Right lobe of liver (tissue), 6 donors: ENCODE measurements at regions not wholly inside any gene's neighbourhood (a gene's known extent, or its start where the extent isn't known, plus 50 kb on each side); places are given as distances from the start of the nearest gene placed in this dataset.

Experiments used
- ATAC-seq, 4 donors: fragments of 200-7000 bp; cut with Tn5 transposase; one replicate each; pipeline ENCODE4 v1.9.1; 2020; ENCODE audit warnings: mild to moderate bottlenecking in 4 of 4, moderate library complexity in 4 of 4
- DNase-seq, 3 donors: peaks; one replicate each; pipeline ENCODE4 v3.0.0-alpha.2; 2020
- H3K27ac ChIP-seq, 3 donors: fragments of 200-600 bp; one replicate each; pipeline ENCODE4 v1.8.0; 2022
- H3K27me3 ChIP-seq, 2 donors: fragments of 200-600 bp; one replicate each; pipeline ENCODE4 v1.8.0; 2022
- H3K36me3 ChIP-seq, 4 donors: fragments of 200-600 bp; sonication (generic) in 1 of 4; one replicate each; pipeline versions ENCODE4 v1.5.1 to v1.8.0; 2017 to 2022; ENCODE audit warnings: control low read depth in 1 of 4
- H3K4me1 ChIP-seq, 4 donors: fragments of 200-600 bp; sonication (generic) in 1 of 4; one replicate each; pipeline versions ENCODE4 v1.5.1 to v1.8.0; 2017 to 2022; ENCODE audit warnings: control low read depth in 1 of 4
- H3K4me3 ChIP-seq, 3 donors: fragments of 200-600 bp; one replicate each; pipeline ENCODE4 v1.8.0; 2022
- H3K9me3 ChIP-seq, 4 donors: fragments of 200-600 bp; sonication (generic) in 1 of 4; one replicate each; pipeline versions ENCODE4 v1.5.1 to v1.8.0; 2017 to 2022; ENCODE audit warnings: control low read depth in 1 of 4
- CTCF ChIP-seq, 4 donors: fragments of 200-600 bp in 3 of 4; fragments of 450-650 bp in 1 of 4; IDR thresholded peaks; one replicate each; pipeline versions ENCODE4 v1.5.1 to v1.8.0; 2016 to 2022; ENCODE audit warnings: antibody characterized with exemption in 4 of 4, mild to moderate bottlenecking in 2 of 4
- POLR2A ChIP-seq: fragments of 450-650 bp; IDR thresholded peaks from one replicate; pipeline ENCODE4 v1.6.1; 2017; ENCODE audit warnings: antibody characterized with exemption, mild to moderate bottlenecking
- WGBS: methylation state at CpG from one replicate; pipeline ENCODE4 v1.1.6; 2018; ENCODE audit warnings: low coverage, low lambda C conversion rate; ENCODE audit not compliant: insufficient coverage; ENCODE audit errors: missing lambda C conversion rate; 5-methylcytosine and 5-hydroxymethylcytosine counted together
- intact Hi-C, 2 donors: fragments of 100-400 bp; cut with DNase I; formaldehyde crosslinking; loops; one replicate each; pipeline versions ENCODE4 v1.11.2 to v1.14.1; 2022
- donor health status: DM: no; HTN: yes; CAD: no.
- donor health status: DM: no; HTN: no; CAD: no.
- donor health status: DM: no; HTN: no; CAD: no.
- donor health status: DM: no; HTN: yes; CAD: no.
- donor health status: DM: no; HTN: yes; CAD: no.

- Histone ChIP-seq H3K9me3 (no peaks in the 10 kb centered on the region), H3K27ac (no peak overlapping the region), H3K36me3 (no peaks in the 10 kb centered on the region), H3K27me3 (no peaks in the 10 kb centered on the region), H3K4me1 (no peaks in the 10 kb centered on the region), H3K4me3 (no peak overlapping the region)
- DNase-seq: no peak
- no peak for ATAC-seq
- intact Hi-C loops: no loop called here
- TF ChIP-seq POLR2A (no peak), CTCF (IDR thresholded peaks at IDR 0.05) (no peak)
- WGBS: 90% methylated on average over 2 of the region's 2 CpGs
These were observed 160.1 kb upstream of the CSF3R start for GRCh38 chr1:36642802-36643201.

GRCh38 chr1:36641776-36642175 is 159.1 kb upstream of the CSF3R start:
- ATAC-seq (no peak), DNase-seq (no peak)
- no CpG with 5 or more reads among the region's 1 CpG for WGBS

GRCh38 chr1:36639461-36639860 is 156.7 kb upstream of the CSF3R start:
- TF ChIP-seq CTCF (IDR thresholded peaks at IDR 0.05): no peak
- TF ChIP-seq POLR2A: no peak
- Histone ChIP-seq H3K27me3 (no peaks in the 10 kb centered on the region), H3K9me3 (no peaks in the 10 kb centered on the region), H3K4me3 (no peak overlapping the region), H3K36me3 (no peaks in the 10 kb centered on the region), H3K27ac (no peak overlapping the region), H3K4me1 (no peaks in the 10 kb centered on the region)
- intact Hi-C loops: no loop called here
- ATAC-seq: no peak
- DNase-seq: no peak
- no CpG with 5 or more reads among the region's 2 CpGs for WGBS

More at GRCh38 chr1:36641776-36642175, 159.1 kb upstream of the CSF3R start:
- no peaks in the 10 kb centered on the region for H3K36me3 ChIP-seq
- H3K27me3 ChIP-seq: no peaks in the 10 kb centered on the region
- H3K27ac ChIP-seq: no peak overlapping the region
- no peak overlapping the region for H3K4me3 ChIP-seq
- H3K4me1 ChIP-seq: no peaks in the 10 kb centered on the region
- TF ChIP-seq CTCF (IDR thresholded peaks at IDR 0.05): no peak
- TF ChIP-seq POLR2A: no peak
- intact Hi-C loops: no loop called here
- H3K9me3 ChIP-seq: no peaks in the 10 kb centered on the region

- Histone ChIP-seq H3K27ac (no peak overlapping the region), H3K36me3 (no peaks in the 10 kb centered on the region), H3K27me3 (no peaks in the 10 kb centered on the region), H3K4me3 (no peak overlapping the region), H3K4me1 (no peaks in the 10 kb centered on the region), H3K9me3 (no peaks in the 10 kb centered on the region)
- intact Hi-C loops: no loop called here
- TF ChIP-seq CTCF (IDR thresholded peaks at IDR 0.05): no peak
- no peak for TF ChIP-seq POLR2A
- ATAC-seq: no peak
- 67% methylated on average over 2 of the region's 3 CpGs for WGBS
- DNase-seq: no peak
These were observed 155.6 kb upstream of the CSF3R start for GRCh38 chr1:36638268-36638667.

GRCh38 chr1:36636206-36636605 is 153.5 kb upstream of the CSF3R start:
- no peaks in the 10 kb centered on the region for H3K9me3 ChIP-seq
- H3K36me3 ChIP-seq: no peaks in the 10 kb centered on the region
- no peak for ATAC-seq
- H3K4me3 ChIP-seq: no peak overlapping the region
- H3K27me3 ChIP-seq: no peaks in the 10 kb centered on the region
- 76% methylated on average over 8 of the region's 10 CpGs for WGBS
- no peaks in the 10 kb centered on the region for H3K4me1 ChIP-seq
- H3K27ac ChIP-seq: no peak overlapping the region
- intact Hi-C loops: no loop called here
- no peak for DNase-seq
- TF ChIP-seq CTCF (IDR thresholded peaks at IDR 0.05) (no peak), POLR2A (no peak)
